Psoas muscle (tissue), 7 donors: ENCODE measurements at regions not wholly inside any gene's neighbourhood (a gene's known extent, or its start where the extent isn't known, plus 50 kb on each side); places are given as distances from the start of the nearest gene placed in this dataset.

Experiments used
- ATAC-seq, 4 donors: fragments of 200-7000 bp; cut with Tn5 transposase; one replicate each; pipeline ENCODE4 v1.9.1; 2020; ENCODE audit warnings: moderate library complexity in 3 of 4, mild to moderate bottlenecking in 2 of 4
- DNase-seq, 2 donors: peaks; one replicate each; pipeline ENCODE4 v3.0.0-alpha.2; 2020
- H3K27ac ChIP-seq: fragments of 200-600 bp; one replicate; pipeline ENCODE4 v1.8.0; 2022
- H3K27me3 ChIP-seq, 3 donors: fragments of 200-600 bp in 1 of 3; one replicate each; pipeline versions ENCODE4 v1.6.1 to v1.8.0; 2013 to 2022; ENCODE audit warnings: low read length in 2 of 3, mild to moderate bottlenecking in 2 of 3, moderate library complexity in 1 of 3; ENCODE audit not compliant: insufficient read depth in 3 of 3
- H3K36me3 ChIP-seq, 2 donors: fragments of 200-600 bp in 1 of 2; one replicate each; pipeline versions ENCODE4 v1.6.1 to v1.8.0; 2013 to 2022; ENCODE audit warnings: low read depth in 1 of 2, mild to moderate bottlenecking in 1 of 2, moderate library complexity in 1 of 2; ENCODE audit not compliant: insufficient read depth in 1 of 2
- H3K4me1 ChIP-seq: fragments of 200-600 bp; one replicate; pipeline ENCODE4 v1.8.0; 2022
- H3K4me3 ChIP-seq: fragments of 200-600 bp; one replicate; pipeline ENCODE4 v1.8.0; 2022; ENCODE audit warnings: mild to moderate bottlenecking
- H3K9me3 ChIP-seq: fragments of 200-600 bp; one replicate; pipeline ENCODE4 v1.8.0; 2022
- CTCF ChIP-seq: fragments of 200-600 bp; IDR thresholded peaks from one replicate; pipeline ENCODE4 v1.8.0; 2022; ENCODE audit warnings: antibody characterized with exemption
- WGBS, 3 donors: extraction: QIAGEN DNeasy Blood & Tissue Kit; methylation state at CpG; one replicate each; pipeline versions ENCODE4 v1.1.6 to v1.1.7; 2013; 5-methylcytosine and 5-hydroxymethylcytosine counted together
- intact Hi-C, 2 donors: fragments of 100-400 bp; cut with DNase I; formaldehyde crosslinking; loops; one replicate each; pipeline versions ENCODE4 v1.11.0 to v1.14.2; 2022
- donor health status: healthy with polysubstance abuse.
- donor health status: DM: no; HTN: no; CAD: no; lungs with moderate emphysema.
- donor health status: Bipolar disorder and iron deficiency.
- donor health status: healthy.
- donor health status: DM: yes; HTN: yes; CAD: no.
- donor health status: DM: no; HTN: no; CAD: no.
- donor health status: DM: yes; HTN: yes; CAD: no.

- Histone ChIP-seq H3K36me3 (no peaks in the 10 kb centered on the region), H3K9me3 (no peaks in the 10 kb centered on the region), H3K4me1 (peaks cover 11% of the 10 kb centered on the region), H3K4me3 (no peak overlapping the region), H3K27ac (no peak overlapping the region), H3K27me3 (no peaks in the 10 kb centered on the region)
- intact Hi-C loops = no loop called here
- 89 to 93% (median 92%) methylated on average over 8 of the region's 8 CpGs for WGBS, 3 donors
- ATAC-seq (no peak), DNase-seq (no peak)
- TF ChIP-seq CTCF = no peak
Measured at GRCh38 chr20:4067600-4068261, 52.4 kb upstream of the RNF24 start.

GRCh38 chr20:4066551-4066950, 51.2 kb upstream of the RNF24 start:
- no peaks in the 10 kb centered on the region for H3K27me3 ChIP-seq
- H3K4me1 ChIP-seq = peaks cover 11% of the 10 kb centered on the region
- intact Hi-C loops = no loop called here
- no peak overlapping the region for H3K4me3 ChIP-seq
- H3K36me3 ChIP-seq = no peaks in the 10 kb centered on the region
- H3K9me3 ChIP-seq = no peaks in the 10 kb centered on the region
- no peak for ATAC-seq
- WGBS, 3 donors = 94 to 98% (median 95%) methylated on average over 5 of the region's 5 CpGs
- TF ChIP-seq CTCF = no peak
- H3K27ac ChIP-seq = no peak overlapping the region
- DNase-seq = no peak

- ATAC-seq (peak in 1 of 4 donors; percentile 46), DNase-seq (no peak)
- intact Hi-C loops = no loop called here
- Histone ChIP-seq H3K4me1 (peaks cover 11% of the 10 kb centered on the region), H3K27ac (no peak overlapping the region), H3K36me3 (no peaks in the 10 kb centered on the region), H3K27me3 (no peaks in the 10 kb centered on the region), H3K9me3 (no peaks in the 10 kb centered on the region), H3K4me3 (no peak overlapping the region)
- WGBS, 3 donors = 64 to 75% (median 65%) methylated on average over 2 of the region's 2 CpGs
- no peak for TF ChIP-seq CTCF
Measured at GRCh38 chr20:4065391-4065844, 50.1 kb upstream of the RNF24 start.
